ENCODE measurements at regions not wholly inside any gene's neighbourhood (a gene's known extent, or its start where the extent isn't known, plus 50 kb on each side); places are given as distances from the start of the nearest gene placed in this dataset.
A peak's percentile ranks its signal among the peaks of the same experiment; 100 is the strongest.
"Not testable (repeated sequence)": the region's sequence is repeated elsewhere in the genome, so short reads cannot be mapped to it uniquely, and the experiment has no call there.

DNA sequence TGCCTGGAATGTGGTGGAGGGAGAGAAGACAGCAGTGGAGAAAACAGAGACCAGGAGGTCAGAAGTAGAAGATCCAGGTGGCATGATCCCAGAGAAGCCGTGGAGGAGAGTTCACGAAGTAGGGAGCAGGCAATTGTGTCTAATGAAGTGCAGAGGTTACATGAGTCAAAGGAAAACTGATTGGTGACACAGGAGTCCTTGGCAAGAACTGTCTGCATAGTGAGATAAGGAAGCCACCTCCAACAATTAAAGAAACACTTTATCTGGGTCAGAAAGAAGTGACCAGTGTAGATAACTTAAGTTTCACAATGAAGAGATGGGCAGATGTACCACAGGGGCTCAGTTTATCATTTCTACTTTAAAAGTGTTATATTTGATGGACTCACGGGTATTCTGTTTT is 57.0 kb upstream of the PTH start:
- no peak overlapping the region for H3K4me3 Mint-ChIP-seq
- peaks cover 3% of the 10 kb centered on the region for H3K27me3 Mint-ChIP-seq (ENCODE audit: insufficient read depth)
- peaks cover 6% of the 10 kb centered on the region for H3K9me3 ChIP-seq (ENCODE audit: control insufficient read depth, low read length)
- no peak overlapping the region for H3K9ac ChIP-seq (ENCODE audit: extremely low read depth, low read length, poor library complexity, severe bottlenecking)
- peaks cover 6% of the 10 kb centered on the region for H3K4me1 ChIP-seq (ENCODE audit: control insufficient read depth, insufficient read depth, low read length)
- WGBS, 2 experiments (ENCODE audit: insufficient coverage in 1 of 2, insufficient read length in 1 of 2): 94 to 100% methylated on average over 3 of the region's 3 CpGs
- no peak overlapping the region for H3K27ac ChIP-seq (ENCODE audit: low read depth, low read length)
- peaks cover 15% of the 10 kb centered on the region for H3K4me1 Mint-ChIP-seq
- TF ChIP-seq, protein P1, sequence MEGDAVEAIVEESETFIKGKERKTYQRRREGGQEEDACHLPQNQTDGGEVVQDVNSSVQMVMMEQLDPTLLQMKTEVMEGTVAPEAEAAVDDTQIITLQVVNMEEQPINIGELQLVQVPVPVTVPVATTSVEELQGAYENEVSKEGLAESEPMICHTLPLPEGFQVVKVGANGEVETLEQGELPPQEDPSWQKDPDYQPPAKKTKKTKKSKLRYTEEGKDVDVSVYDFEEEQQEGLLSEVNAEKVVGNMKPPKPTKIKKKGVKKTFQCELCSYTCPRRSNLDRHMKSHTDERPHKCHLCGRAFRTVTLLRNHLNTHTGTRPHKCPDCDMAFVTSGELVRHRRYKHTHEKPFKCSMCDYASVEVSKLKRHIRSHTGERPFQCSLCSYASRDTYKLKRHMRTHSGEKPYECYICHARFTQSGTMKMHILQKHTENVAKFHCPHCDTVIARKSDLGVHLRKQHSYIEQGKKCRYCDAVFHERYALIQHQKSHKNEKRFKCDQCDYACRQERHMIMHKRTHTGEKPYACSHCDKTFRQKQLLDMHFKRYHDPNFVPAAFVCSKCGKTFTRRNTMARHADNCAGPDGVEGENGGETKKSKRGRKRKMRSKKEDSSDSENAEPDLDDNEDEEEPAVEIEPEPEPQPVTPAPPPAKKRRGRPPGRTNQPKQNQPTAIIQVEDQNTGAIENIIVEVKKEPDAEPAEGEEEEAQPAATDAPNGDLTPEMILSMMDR (conservative IDR thresholded peaks at IDR 0.05): no peak
- H3K9me3 Mint-ChIP-seq: peaks cover 28% of the 10 kb centered on the region
- no peaks in the 10 kb centered on the region for H3K27me3 ChIP-seq (ENCODE audit: control insufficient read depth, insufficient read depth, low read length, poor library complexity, severe bottlenecking)
- H3K27ac Mint-ChIP-seq: no peak overlapping the region
- H3K4me3 ChIP-seq (ENCODE audit: low read length): no peak overlapping the region
- H3K36me3 Mint-ChIP-seq (ENCODE audit: low read depth): no peaks in the 10 kb centered on the region
- no peaks in the 10 kb centered on the region for H3K36me3 ChIP-seq (ENCODE audit: control insufficient read depth, insufficient read depth, low read length)
- DNase-seq: no peak

DNA sequence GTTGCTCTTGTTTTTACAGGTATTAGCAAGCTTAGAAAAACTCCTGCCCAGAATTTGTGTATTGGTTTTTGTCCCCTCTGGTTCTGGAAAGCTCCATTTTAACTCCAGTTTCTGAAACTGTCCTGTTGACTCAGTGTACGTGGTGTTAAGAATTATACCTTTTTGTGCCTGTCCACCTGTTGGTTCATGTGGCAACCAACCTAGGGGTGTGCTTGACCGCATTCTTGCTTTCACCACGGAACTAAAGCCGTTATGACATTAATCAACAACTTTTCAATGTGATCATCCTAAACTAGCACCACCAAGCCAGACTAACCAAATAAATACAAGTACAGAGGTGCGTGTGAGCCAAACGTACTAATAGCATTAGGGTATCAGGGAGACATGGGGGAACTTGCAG is 56.0 kb upstream of the PTH start:
- TF ChIP-seq, protein P1 (conservative IDR thresholded peaks at IDR 0.05): no peak

DNA sequence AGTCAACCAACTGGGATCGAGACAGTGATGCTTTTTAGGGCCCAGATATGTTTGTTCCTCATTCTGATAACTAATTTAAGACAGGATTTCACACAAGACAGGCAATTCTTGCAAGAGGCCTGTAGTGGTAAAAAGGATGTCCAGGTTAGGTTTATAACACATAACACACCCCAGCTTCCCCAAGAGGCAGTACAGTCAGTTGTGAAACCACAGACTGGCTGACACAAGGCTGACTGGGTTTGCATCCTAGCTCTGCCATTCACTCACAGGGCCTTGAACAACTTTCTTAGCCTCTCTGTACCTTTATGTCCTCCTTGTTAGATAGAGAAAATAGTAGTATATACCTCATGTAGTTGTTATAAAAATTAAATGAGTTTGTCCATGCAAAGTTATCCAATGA is 55.0 kb upstream of the PTH start:
- WGBS, 2 experiments (ENCODE audit: insufficient coverage in 1 of 2, insufficient read length in 1 of 2): 100% methylated on average over 1 of the region's 1 CpG
- Histone ChIP-seq H3K9me3 (ENCODE audit: control insufficient read depth, low read length) (peaks cover 23% of the 10 kb centered on the region), H3K4me3 (ENCODE audit: low read length) (no peak overlapping the region), H3K4me1 (ENCODE audit: control insufficient read depth, insufficient read depth, low read length) (peaks cover 6% of the 10 kb centered on the region), H3K36me3 (ENCODE audit: control insufficient read depth, insufficient read depth, low read length) (no peaks in the 10 kb centered on the region), H3K27me3 (ENCODE audit: control insufficient read depth, insufficient read depth, low read length, poor library complexity, severe bottlenecking) (no peaks in the 10 kb centered on the region), H3K9ac (ENCODE audit: extremely low read depth, low read length, poor library complexity, severe bottlenecking) (no peak overlapping the region), H3K27ac (ENCODE audit: low read depth, low read length) (no peak overlapping the region)
- DNase-seq: no peak
- no peak overlapping the region for H3K4me3 Mint-ChIP-seq
- TF ChIP-seq, protein P1 (conservative IDR thresholded peaks at IDR 0.05): peak; percentile 5
- peaks cover 41% of the 10 kb centered on the region for H3K9me3 Mint-ChIP-seq
- H3K4me1 Mint-ChIP-seq: peaks cover 15% of the 10 kb centered on the region
- peaks cover 6% of the 10 kb centered on the region for H3K36me3 Mint-ChIP-seq (ENCODE audit: low read depth)
- peaks cover 2% of the 10 kb centered on the region for H3K27me3 Mint-ChIP-seq (ENCODE audit: insufficient read depth)
- H3K27ac Mint-ChIP-seq: no peak overlapping the region

More for the DNA sequence above, 56.0 kb upstream of the PTH start:
- Mint-ChIP-seq H3K27ac (no peak overlapping the region), H3K4me3 (no peak overlapping the region), H3K27me3 (ENCODE audit: insufficient read depth) (peaks cover 3% of the 10 kb centered on the region), H3K9me3 (peaks cover 37% of the 10 kb centered on the region), H3K36me3 (ENCODE audit: low read depth) (no peaks in the 10 kb centered on the region), H3K4me1 (peaks cover 15% of the 10 kb centered on the region)
- H3K9me3 ChIP-seq (ENCODE audit: control insufficient read depth, low read length): peaks cover 12% of the 10 kb centered on the region
- H3K9ac ChIP-seq (ENCODE audit: extremely low read depth, low read length, poor library complexity, severe bottlenecking): no peak overlapping the region
- H3K36me3 ChIP-seq (ENCODE audit: control insufficient read depth, insufficient read depth, low read length): no peaks in the 10 kb centered on the region
- no peak overlapping the region for H3K4me3 ChIP-seq (ENCODE audit: low read length)
- no peaks in the 10 kb centered on the region for H3K27me3 ChIP-seq (ENCODE audit: control insufficient read depth, insufficient read depth, low read length, poor library complexity, severe bottlenecking)
- 81 to 89% methylated on average over 3 to 6 of the region's 6 CpGs for WGBS, 2 experiments (ENCODE audit: insufficient coverage in 1 of 2, insufficient read length in 1 of 2)
- H3K27ac ChIP-seq (ENCODE audit: low read depth, low read length): no peak overlapping the region
- peaks cover 6% of the 10 kb centered on the region for H3K4me1 ChIP-seq (ENCODE audit: control insufficient read depth, insufficient read depth, low read length)
- no peak for DNase-seq

DNA sequence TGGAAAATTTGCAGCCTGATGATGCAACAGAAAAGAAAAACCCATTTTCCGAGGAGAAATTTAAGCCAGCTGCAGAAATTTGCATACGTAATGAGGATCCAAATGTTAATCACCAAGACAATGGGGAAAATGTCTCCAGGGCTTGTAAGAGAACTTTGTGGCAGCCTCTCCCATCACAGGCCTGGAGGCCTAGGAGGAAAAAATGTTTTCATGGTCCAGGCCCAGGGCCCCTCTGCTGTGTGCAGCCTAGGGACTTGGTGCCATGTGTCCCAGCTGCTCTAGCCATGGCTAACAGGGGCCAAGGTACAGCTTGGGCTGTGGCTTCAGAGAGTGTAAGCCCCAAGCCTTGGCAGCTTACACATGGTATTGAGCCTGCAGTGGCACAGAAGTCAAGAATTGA is 50.3 kb upstream of the PTH start:
- not testable (repeated sequence) for H3K4me1 Mint-ChIP-seq; H3K27me3 Mint-ChIP-seq (ENCODE audit: insufficient read depth); H3K27ac Mint-ChIP-seq; H3K36me3 Mint-ChIP-seq (ENCODE audit: low read depth); H3K9ac ChIP-seq (ENCODE audit: extremely low read depth, low read length, poor library complexity, severe bottlenecking); H3K4me3 ChIP-seq (ENCODE audit: low read length); H3K4me1 ChIP-seq (ENCODE audit: control insufficient read depth, insufficient read depth, low read length); H3K4me3 Mint-ChIP-seq; H3K36me3 ChIP-seq (ENCODE audit: control insufficient read depth, insufficient read depth, low read length); DNase-seq; H3K27me3 ChIP-seq (ENCODE audit: control insufficient read depth, insufficient read depth, low read length, poor library complexity, severe bottlenecking); H3K27ac ChIP-seq (ENCODE audit: low read depth, low read length)
- 91 to 92% methylated on average over 2 of the region's 2 CpGs for WGBS, 2 experiments (ENCODE audit: insufficient coverage in 1 of 2, insufficient read length in 1 of 2)
- H3K9me3 ChIP-seq (ENCODE audit: control insufficient read depth, low read length): peaks cover 30% of the 10 kb centered on the region
- H3K9me3 Mint-ChIP-seq: peaks cover 61% of the 10 kb centered on the region
